AG09309 (cell line): ENCODE measurements at regions not wholly inside any gene's neighbourhood (a gene's known extent, or its start where the extent isn't known, plus 50 kb on each side); places are given as distances from the start of the nearest gene placed in this dataset.

Source experiments
- DNase-seq: peaks from one replicate; pipeline ENCODE4 v3.0.0-alpha.2; 2010; ENCODE audit warnings: low read depth
- H3K4me3 ChIP-seq: 2 replicates; pipeline ENCODE4 v1.5.1; 2011; ENCODE audit warnings: mild to moderate bottlenecking, low read depth, low read length, moderate library complexity; ENCODE audit not compliant: control insufficient read depth
- CTCF ChIP-seq: IDR thresholded peaks from 2 replicates; pipeline ENCODE4 v1.5.1; 2011; ENCODE audit warnings: mild to moderate bottlenecking, low read depth, low read length, inconsistent platforms; ENCODE audit not compliant: insufficient read depth, control insufficient read depth; ENCODE audit errors: missing control alignments

GRCh38 chr18:40651163-40651562 lies 1303.9 kb upstream of the PIK3C3 start:
- no peak for DNase-seq
- TF ChIP-seq CTCF: no peak

DNA sequence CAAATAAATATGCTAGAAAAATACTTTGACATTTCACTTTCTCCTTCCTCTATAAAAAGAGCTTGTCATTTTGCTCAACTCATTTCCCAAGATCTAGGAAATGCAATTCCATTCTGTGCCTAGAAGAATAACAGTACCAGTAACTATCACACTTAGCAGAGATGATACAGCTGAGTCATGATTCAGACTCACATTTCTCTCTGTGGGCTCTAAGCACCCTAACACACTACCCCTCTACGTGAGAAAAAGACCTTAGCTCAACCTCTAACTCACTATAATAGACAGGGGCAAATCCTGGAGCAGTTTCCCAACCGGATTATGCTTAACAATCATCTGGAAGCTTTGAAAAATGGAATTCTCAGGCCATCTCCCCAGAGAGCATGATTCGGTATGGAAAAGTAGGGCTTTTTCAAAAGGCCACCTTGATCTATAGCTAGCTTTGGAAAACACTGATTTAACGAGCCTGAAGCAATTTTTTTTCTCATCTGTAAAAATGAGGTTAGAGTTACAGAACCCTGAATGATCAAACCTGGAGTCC lies 1312.3 kb upstream of the PIK3C3 start:
- TF ChIP-seq CTCF: no peak
- no peak for DNase-seq
- no peak overlapping the region for H3K4me3 ChIP-seq

More at GRCh38 chr18:40651163-40651562, 1303.9 kb upstream of the PIK3C3 start:
- H3K4me3 ChIP-seq: no peak overlapping the region

DNA sequence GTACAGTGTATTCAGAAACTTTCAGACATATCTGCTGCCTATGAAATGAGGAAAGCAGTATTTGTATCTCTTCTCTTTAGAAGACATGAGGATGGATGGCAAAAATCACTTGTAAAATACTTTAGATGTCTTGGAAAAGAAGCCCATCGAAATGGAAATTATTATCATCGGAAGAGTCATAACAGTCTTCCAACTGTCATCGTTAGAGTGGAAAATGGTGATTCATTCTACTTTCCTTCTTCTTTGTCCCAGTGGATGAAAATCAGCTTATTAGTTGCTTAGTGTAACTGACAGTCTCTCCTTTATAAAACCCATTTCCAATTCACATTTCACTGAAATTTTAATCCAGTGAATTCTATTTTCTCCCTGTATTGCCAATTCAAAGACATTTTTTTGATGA lies 1323.7 kb upstream of the PIK3C3 start:
- H3K4me3 ChIP-seq: no peak overlapping the region
- no peak for DNase-seq
- no peak for TF ChIP-seq CTCF

DNA sequence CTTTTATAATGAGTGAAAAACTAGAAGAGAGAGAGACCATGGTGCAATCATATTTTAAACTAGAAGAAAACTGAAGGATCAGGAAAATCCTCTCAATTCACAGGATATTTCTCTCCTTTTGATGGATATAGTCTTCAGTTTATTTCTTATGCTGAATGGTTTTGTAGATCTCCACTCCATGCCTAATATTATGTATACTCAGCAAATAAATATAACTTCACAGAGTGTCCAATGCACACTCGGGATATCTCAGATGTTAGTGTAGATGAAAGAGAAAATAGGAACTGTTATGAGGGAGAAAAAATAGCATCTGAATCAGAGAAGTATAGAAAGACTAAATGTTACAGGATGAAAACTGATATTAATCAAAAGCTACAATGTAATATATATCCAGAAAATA lies 1324.5 kb upstream of the PIK3C3 start:
- no peak for TF ChIP-seq CTCF
- no peak for DNase-seq
- H3K4me3 ChIP-seq: no peak overlapping the region

DNA sequence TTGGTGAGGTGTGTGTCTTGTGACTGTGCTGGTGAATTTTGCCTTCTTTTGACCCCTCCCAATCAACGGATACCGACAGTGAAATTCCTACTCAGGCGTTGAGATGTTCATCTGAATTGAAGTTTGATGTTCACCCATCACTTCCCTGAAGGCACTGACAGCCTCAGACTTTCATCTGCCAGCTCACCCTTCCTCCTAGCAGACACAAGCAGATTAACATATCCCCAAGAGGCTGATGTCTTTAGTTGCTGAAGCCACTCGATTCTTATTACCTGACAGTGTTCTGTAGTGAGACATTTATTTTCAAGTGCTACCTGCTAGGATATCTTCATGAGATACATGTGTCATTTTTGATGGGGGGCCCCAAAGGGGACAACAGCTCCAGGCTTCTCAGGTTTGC lies 1330.1 kb upstream of the PIK3C3 start:
- no peak for TF ChIP-seq CTCF
- no peak for DNase-seq
- no peak overlapping the region for H3K4me3 ChIP-seq

GRCh38 chr18:40613721-40614120 lies 1341.3 kb upstream of the PIK3C3 start:
- TF ChIP-seq CTCF: no peak
- H3K4me3 ChIP-seq: no peak overlapping the region
- DNase-seq: no peak

DNA sequence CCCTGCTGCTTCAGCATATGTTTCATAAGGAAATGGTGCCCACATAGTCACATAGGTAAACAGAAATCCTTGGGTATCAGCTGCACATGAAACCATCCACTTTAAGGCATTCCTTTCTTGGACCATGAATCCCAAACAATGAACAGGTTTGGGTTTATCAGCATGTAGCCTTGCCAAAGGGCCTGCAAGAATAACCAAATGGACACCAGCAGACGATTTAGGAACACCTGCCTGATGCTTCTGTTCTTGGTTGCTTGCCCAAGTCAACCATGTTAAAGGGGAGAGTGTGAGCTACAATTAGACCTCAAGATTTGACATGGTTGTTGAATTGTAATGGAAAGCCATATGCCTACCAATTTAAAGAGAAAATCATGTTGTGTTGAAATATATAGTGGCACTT lies 1342.7 kb upstream of the PIK3C3 start:
- no peak overlapping the region for H3K4me3 ChIP-seq

More for the DNA sequence above, 1342.7 kb upstream of the PIK3C3 start:
- DNase-seq: no peak
- TF ChIP-seq CTCF: no peak
